Activated CD4-positive, CD25-positive, alpha-beta regulatory T cell (primary cell): ENCODE measurements at regions not wholly inside any gene's neighbourhood (a gene's known extent, or its start where the extent isn't known, plus 50 kb on each side); places are given as distances from the start of the nearest gene placed in this dataset.

Source experiments
- DNase-seq, 4 experiments: peaks; one replicate each; lab custom pipeline; 2025; lab: John Stamatoyannopoulos, UW

DNA sequence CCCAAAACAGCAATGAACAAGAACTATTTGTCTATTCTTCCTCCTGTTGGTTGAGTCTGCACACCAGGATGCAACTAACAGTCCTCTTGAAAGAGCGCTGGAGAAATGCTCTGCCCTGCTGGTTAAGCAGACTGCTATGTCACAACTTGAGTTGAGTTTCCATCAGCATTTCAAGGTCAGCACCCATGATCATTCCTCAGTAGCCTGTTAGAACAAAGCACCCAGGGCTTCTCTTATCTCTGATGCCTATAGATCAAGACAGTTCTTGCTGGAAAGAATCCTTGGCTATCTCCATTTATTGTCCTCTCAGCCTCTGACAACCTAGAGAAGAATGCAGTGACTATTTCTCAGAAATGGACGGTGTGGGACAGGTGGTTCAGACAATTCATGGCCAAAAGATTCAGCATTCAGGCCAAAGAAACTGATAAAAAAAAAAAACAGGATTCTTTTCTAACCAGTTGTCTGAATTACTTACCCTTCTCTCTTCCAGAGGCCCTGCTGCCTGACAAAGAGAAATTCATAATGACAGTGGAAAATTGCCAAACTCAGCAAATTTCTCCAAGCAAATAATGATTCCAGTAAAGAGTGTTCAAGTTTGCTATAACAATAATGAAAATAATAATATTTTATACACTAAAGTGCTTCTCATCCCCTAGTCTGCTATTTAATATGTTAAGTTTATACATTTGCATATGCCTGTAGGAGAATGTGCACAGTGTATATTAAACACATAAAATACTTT is 306.7 kb downstream of the EMP1 start:
- DNase-seq: no peak

DNA sequence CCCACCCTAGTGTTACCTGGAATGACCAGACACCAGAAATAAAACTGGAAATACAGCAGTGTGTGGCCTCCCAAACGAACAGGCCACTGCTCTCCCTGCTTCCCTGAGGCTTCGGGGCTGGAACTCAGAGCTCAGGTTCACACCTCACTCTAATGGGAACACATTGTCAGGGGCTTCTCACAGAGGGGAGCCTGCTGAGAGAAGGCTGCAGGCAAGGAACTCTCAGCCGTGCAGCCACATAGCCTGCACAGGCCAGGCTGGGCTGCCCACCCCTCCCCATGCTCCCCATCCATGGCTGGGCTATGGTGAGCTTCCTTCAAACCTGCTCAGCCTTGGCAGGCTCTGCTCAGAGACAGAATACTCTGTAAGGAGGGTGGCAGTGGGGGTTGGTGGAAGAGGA is 302.5 kb downstream of the EMP1 start:
- no peak for DNase-seq

- no peak for DNase-seq
These were observed 299.6 kb downstream of the EMP1 start for GRCh38 chr12:13496111-13496510.

DNA sequence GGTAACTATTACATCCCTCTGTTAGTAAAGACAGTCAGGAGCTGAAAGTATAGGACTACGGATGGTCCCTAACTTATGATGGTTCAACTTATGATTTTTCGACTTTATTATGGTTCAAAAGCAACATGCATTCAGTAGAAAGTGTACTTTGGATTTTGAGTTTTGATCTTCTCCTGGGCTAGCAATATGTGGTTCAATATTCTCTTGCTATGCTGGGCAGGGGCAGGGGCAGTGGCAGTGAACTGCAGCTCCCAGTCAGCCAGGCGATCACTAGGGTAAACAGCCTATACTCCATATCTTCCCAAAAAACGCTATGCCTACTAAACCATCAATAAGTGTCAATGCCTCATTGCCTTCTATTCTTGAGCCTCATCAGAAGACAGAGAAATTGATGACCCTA is 292.7 kb downstream of the EMP1 start:
- no peak for DNase-seq

DNA sequence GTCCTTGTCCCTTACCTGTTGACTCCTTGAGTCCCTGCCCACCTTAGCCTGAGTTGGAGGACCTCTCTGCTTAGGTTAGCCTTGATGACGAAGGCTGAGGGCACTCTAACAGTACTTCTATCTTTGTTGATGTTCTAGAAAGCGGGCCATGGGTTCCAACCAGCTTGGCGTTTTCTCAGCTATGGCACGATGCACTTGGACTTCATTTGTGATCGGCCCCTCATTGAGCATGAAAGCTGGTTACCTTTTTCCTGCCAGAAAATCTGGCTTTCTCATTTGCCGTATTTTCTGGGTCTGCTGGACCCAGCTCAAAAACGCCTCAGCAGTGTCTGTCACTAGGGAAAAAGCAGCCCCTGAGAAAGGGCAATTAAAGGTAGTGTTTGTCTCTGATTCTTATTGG is 290.8 kb downstream of the EMP1 start:
- no peak for DNase-seq

DNA sequence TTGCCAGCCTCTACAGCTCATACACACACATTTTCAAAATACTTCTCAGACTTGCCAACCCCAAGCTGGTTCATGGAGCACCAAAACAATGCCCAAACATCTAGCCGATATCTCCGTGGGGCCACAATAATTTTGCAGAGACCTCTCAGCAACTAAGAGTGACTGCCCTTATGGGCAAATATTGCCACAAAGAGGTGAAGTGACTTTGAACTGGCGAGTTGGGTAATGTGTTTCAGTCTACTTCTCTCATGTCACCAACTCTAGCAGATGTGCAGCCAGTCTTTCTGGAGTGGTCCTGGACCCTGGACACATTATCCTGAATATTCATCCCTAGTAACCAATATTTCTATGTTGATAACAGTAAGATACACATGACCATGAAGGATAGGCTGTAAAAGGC is 290.3 kb downstream of the EMP1 start:
- DNase-seq: no peak

DNA sequence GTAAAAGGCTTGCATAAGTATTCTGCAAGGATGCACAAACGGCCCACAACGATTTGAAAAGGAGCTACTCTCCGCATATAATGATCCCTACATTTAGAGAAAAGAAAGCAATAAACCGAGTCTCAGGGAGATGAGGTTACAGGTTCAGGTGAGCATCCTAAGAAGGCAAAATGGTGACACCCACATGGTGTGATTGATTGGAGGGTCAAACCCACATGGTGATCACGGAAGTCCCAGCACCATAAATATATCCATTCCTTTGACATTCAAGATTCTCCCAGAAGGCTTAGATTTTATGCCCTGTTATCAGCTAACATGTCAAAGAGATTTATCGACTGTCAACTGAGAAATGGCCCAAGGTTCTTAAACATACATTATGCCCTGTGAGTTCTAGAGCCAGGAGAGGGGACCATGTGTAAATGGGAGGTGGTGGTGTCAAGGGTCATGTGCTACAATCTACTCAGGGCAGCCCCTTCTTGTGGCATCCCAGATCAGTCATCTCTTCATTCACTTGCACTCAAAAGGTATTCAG is 282.2 kb downstream of the EMP1 start:
- DNase-seq: no peak

DNA sequence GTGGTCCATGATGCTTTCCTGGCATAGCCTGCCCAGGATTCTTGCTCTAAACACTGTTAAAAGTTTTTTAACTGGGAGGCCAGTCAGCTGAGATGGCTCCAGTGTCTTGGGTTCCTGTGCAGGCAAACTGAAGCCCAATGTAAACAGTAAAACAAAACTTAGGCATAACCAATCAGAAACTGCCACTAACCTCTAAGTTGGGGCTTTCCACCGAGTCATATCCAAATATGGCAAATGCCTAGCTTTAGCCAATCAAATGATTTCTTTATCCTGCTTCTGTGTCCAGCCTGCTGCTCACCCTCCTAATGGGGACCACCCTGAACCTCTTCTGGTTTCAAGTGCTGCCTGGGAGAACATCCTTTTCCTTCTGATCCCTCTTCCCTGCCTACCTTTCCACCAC is 277.9 kb downstream of the EMP1 start:
- DNase-seq: no peak

- no peak for DNase-seq
These were observed 276.2 kb downstream of the EMP1 start for GRCh38 chr12:13472690-13473089.

DNA sequence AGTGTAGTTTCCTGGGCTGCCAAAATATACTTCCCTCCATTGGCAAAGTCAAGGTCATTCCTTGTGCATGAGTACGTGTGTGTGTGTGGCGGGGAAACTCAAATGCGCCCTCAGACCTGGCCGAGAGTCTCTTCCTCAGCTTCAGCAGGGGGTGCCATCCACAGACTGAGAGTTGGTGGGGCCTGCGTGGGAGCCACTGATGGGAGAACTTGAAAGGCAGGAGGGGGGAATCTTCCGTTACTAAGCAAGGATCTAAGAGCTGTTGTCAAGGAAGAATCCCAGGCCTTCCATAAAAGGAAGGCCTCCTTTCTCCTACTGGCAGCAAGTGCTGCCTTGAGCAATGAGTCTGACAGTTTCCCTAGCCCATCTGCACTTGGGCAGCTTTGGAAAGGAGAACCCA is 274.9 kb downstream of the EMP1 start:
- no peak for DNase-seq

GRCh38 chr12:13465635-13466034 is 269.1 kb downstream of the EMP1 start:
- DNase-seq: no peak

DNA sequence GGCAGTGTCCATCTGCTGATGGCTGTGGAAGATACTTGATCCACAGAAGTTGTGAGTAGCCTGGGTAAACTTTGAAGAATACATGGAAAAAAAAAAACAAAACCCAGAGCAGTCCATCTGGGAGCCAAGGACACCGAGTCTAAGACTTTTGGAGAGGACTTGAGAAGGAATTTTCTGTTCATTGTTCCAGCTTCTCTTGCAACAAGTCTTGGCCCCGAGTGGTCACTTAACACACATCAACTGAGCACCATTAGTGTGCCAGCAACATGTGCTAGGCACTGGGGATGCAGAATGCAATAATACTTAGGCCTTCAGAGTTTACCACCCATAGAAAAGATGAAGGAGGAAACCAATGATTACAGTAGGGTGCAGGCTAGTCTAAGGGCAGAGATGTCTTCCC is 266.7 kb downstream of the EMP1 start:
- DNase-seq: no peak

GRCh38 chr12:13462450-13462849 is 265.9 kb downstream of the EMP1 start:
- no peak for DNase-seq

GRCh38 chr12:13455778-13456144 is 259.2 kb downstream of the EMP1 start:
- DNase-seq: no peak

DNA sequence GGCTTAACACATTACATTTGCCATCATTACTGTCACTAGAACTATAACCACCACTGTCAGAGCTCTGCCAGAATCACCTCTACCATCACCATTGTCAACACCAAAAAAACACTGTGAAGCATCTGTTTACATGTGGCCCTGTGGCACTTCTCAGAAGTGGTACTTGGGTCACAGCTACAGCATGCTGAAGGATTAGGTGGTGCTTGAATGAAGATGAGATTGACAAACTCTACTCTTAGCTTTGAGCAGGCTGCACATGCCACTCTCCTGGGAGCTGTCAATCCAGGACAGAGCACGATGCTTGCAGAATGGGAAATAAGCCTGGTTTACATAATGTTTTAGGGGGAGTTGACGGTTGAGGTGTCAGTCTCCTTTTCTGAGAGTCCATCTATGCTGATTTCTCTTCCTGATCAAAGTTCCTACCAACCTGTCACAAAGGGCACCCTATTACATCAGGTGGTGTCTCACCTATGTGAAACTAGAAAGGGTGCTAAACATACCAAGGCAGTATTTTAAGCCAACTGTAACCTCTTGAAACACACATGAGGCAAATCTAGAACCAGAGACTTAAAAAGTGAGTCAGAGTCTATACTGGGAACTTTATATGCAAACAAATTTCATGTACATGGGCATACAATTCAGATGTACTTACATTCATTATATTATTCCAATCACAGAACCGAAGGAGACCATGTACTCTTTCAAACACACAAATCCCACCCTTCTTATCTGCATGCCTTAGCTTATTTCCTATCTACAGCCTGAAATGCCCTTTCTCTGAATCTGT is 258.7 kb downstream of the EMP1 start:
- DNase-seq: no peak

GRCh38 chr12:13452955-13453570 is 256.5 kb downstream of the EMP1 start:
- DNase-seq: no peak

- no peak for DNase-seq
These were observed 255.2 kb downstream of the EMP1 start for GRCh38 chr12:13451776-13452175.

DNA sequence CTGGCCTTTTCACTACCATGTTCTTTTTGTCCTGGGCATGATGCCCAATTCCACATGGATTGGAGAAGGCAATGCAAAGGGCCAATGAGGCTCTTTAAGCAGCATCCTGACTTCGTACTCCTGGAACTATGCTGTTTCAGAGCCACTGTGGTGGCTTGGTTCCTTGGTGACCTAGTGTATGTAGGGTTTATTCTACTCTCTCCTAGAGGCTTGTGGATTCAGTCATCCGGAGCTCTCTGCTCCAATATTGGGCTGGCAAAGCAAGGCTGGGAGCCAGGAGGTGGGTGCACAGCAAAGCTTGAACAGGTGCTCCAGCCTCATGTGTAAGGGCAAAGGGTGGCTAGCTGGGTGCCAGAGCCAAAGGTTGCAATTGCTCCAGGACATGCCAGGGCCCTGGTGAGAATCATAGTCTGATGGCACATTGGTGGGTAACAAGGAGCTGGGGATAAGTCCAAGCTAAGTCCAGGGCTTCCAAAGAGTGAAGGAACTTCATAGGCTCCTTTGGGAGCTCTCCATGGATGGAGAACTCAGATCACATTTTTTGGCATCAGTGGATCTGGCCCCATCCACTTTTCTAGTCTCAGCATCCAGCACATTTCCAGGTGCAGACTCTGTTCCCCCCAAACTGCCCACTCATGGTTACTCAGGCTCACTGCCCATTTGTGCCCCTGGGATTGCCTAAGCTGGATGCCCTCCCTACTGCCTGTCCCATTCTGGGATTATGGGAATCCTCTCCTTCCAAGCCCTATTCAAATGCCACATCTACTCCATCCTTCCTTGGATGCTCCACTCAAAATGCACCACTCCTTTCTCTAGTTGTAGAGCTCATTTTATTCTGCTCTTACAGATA is 253.9 kb downstream of the EMP1 start:
- DNase-seq: no peak

GRCh38 chr12:13444076-13444475 is 247.6 kb downstream of the EMP1 start:
- DNase-seq: no peak

- no peak for DNase-seq
These were observed 247.0 kb downstream of the EMP1 start for GRCh38 chr12:13443498-13443897.

GRCh38 chr12:13443028-13443427 is 246.5 kb downstream of the EMP1 start:
- no peak for DNase-seq

- DNase-seq: no peak
These were observed 245.9 kb downstream of the EMP1 start for GRCh38 chr12:13442457-13442856.
